HG02610 (cell line): ENCODE measurements at regions not wholly inside any gene's neighbourhood (a gene's known extent, or its start where the extent isn't known, plus 50 kb on each side); places are given as distances from the start of the nearest gene placed in this dataset.
"Not testable (repeated sequence)": the region's sequence is repeated elsewhere in the genome, so short reads cannot be mapped to it uniquely, and the experiment has no call there.

Experiments used
- ATAC-seq: cut with Tn5 transposase; IDR thresholded peaks from one replicate; pipeline ENCODE4 v1.9.1; 2021; ENCODE audit warnings: mild to moderate bottlenecking, moderate library complexity; ENCODE audit not compliant: unreplicated experiment

GRCh38 chr21:22253761-22254160 is 1255.6 kb downstream of the NCAM2 start:
- ATAC-seq, result no peak

- no peak for ATAC-seq
Measured at GRCh38 chr21:22258821-22259220, 1260.6 kb downstream of the NCAM2 start.

DNA sequence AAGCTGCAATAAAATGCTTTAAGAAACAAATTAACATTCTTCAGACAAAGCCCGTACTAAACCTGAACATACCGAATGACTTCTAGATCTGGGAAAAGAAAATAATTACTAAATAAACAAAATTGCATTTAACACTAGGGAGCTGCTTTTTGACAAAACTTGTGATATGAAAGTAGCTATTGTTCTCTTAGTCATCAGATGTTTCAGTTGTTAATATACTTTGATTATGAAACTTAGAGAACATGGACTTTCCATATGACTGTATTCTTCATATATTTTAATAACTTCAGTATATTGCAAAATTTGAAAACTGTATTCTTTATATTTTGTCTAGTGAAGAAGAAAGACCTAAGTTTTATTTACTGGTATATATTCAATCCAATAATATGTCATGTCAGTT is 1262.1 kb downstream of the NCAM2 start:
- no peak for ATAC-seq

- no peak for ATAC-seq
Measured at GRCh38 chr21:22263890-22264289, 1265.7 kb downstream of the NCAM2 start.

GRCh38 chr21:22277341-22277740 is 1279.1 kb downstream of the NCAM2 start:
- ATAC-seq, result no peak

DNA sequence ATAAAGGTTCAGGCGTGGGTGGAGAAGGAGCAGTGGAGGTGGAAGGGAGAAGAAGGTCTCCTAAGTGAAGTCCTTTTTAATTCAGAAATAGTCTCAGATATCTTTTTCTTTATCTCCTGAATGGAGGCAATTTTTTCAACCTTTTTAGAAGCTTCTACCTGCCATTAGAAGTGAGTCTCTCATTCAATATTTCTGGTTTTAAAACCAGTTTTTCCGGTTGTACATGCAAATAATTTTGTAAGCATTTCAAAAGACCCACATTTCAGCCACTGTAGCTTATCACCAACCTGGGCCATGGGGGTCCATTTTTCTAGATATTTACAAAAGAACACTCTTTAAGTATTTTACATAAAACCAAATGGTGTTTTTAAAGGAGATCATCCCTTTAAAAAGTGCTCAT is 1280.2 kb downstream of the NCAM2 start:
- no peak for ATAC-seq

GRCh38 chr21:22280851-22281250 is 1282.6 kb downstream of the NCAM2 start:
- ATAC-seq, result no peak

DNA sequence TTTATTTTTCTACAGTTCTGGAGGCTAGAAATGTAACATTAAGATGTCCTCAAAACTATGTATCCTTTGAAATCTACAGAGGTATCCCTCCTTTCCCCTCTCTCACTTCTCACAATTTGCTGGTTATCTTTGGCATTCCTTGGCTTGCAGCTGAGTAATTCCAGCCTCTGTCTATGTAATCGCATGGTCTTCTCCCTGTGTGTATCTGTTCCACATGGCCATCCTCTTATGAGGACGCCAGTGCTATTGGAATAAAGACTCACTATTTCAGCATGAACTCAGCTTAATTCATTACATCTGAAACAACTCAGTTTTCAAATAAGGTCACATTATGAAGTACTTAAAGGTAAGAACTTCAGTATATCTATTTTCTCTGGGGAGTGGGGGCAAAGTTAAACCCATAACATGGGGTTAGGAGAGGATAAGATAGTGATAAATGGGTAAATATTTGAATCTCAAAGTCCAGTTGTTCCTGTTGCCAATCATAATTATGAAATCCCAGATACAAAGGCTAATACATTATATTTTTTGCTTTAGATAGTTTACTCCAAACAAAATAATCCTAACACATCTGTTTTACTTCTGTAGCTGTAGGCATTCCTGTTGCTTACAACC is 1290.8 kb downstream of the NCAM2 start:
- no peak for ATAC-seq

- ATAC-seq, result no peak
Measured at GRCh38 chr21:22292144-22292543, 1293.9 kb downstream of the NCAM2 start.

- ATAC-seq, result no peak
Measured at GRCh38 chr21:22297575-22297974, 1299.4 kb downstream of the NCAM2 start.

DNA sequence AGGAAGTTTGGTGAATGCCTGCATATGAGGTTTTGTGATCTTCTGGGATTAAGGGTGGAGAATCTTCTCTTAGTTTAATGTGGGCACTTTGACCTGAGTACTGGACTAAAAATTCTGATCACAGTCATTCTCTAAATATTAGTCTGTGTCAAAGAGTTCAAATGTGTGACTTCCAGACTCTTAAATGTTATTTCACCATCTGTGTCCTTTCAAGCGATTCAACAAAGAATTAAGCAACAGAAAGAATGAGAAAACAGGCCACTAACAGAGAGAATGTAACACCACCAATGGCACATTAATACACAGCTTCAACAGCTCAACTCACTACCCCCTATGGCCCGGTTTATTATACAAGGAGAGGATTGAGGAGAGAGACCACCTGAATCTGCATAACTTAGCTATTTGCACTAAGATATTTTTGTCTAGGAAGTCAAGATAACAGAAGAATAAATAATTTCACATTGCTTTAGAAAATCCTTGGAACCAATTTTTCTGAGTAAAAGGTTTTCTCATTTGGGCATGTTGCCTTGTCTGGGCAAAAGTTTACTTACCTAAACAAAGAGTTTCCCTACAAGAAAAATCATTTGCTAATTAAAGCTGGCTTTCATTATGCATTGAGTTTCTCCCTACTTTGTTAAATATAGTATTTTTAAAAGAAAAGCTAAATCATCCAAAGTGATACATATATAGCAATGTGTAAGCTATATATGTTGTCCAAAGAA is 1313.7 kb downstream of the NCAM2 start:
- no peak for ATAC-seq

- no peak for ATAC-seq
Measured at GRCh38 chr21:22314963-22315362, 1316.8 kb downstream of the NCAM2 start.

DNA sequence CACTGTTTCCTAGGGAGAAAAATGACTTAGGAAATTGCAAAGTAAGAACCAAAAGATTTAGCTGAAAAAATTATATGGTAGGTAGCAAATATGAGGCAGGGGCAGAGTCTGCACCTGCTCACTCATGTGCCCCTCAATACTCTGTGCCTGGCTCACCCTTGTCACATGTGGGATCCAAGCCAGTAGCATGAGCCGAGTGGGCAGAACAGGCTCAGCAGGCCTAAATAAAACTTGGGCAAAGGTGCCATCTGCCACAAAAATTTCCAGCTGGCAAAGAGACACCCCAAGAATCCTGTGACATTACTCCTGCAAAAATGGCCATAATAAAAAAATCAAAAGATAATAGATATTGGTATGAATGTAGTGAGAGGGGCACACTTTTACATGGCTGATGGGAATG is 1321.2 kb downstream of the NCAM2 start:
- ATAC-seq, result no peak

GRCh38 chr21:22342889-22343288 is 1344.7 kb downstream of the NCAM2 start:
- no peak for ATAC-seq

DNA sequence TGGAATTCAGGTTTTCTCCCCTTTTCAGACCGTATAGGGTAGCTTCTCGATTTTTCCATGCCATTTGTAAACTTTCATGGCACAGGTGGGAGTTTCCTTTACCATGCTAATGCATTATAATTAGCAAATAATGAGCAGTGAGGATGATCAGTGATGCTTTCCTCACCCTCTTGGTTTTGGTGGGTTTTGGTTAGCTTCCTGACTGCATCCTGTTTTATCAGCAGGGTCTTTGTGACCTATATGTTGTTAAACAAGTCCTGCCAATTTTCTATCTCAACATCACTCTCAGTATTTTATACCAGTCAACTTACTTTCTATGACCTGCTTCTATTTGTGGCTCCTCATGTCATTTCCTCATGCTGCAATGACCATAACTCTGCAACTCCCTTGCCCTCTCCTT is 1345.1 kb downstream of the NCAM2 start:
- ATAC-seq, result no peak

DNA sequence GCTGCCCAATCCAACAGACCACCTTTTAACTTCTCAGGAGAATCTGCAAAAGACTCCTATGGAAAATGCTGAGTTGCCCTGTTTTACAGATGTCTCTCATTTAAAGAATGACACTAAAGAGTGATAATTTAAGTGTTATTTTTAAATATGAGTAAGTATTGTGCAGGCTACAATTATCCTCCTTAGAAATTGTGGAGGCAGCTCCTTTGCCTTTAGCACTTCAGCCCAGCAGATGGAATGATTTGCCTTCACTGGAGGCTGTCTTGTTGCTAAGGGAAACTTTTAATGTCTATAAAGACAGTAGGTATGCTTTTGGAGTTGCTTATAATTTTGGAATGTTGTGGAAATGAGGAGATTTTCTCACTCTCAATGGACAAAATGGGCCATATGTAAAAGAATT is 1345.5 kb downstream of the NCAM2 start:
- ATAC-seq, result no peak

- no peak for ATAC-seq
Measured at GRCh38 chr21:22345624-22346023, 1347.4 kb downstream of the NCAM2 start.

DNA sequence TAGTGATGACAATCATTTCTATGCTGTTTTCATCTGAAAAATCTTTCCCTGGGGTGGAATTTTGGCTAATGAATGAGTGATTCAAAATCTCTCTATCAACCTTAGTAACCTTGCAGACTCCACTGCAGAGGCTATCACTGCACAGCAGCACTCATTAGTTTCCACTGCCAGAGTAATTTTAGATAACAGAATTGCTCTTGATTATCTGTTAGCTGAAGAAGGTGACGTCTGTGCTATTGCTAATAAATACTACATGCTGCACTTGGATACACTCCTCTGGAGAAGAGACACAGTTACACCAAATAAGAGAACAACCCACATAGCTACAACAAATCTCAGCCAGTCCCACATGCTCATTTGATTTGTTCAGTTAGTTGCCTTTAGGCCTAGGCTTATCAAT is 1348.4 kb downstream of the NCAM2 start:
- ATAC-seq, result no peak

GRCh38 chr21:22351076-22351475 is 1352.9 kb downstream of the NCAM2 start:
- ATAC-seq, result no peak

- no peak for ATAC-seq
Measured at GRCh38 chr21:22352088-22352487, 1353.9 kb downstream of the NCAM2 start.

DNA sequence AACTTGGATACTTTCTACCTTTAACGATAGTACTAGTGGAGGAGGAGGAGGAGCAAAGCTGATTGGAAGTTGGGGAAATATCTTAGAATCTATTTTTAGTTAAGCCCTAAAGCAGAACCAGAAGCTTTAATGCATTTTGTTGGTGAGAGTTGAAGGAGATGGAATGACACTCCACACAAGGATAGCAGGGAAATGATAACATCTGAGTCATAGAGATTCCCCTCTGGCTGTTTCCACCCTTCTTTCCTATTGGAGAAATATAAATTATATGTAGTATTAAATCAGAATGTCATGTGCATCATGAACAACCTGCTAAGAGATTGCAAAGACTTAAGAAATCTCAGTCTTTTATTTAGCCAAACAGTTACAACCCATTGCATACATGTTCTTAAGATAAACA is 1357.7 kb downstream of the NCAM2 start:
- no peak for ATAC-seq

- ATAC-seq, result no peak
Measured at GRCh38 chr21:22356663-22357062, 1358.5 kb downstream of the NCAM2 start.

DNA sequence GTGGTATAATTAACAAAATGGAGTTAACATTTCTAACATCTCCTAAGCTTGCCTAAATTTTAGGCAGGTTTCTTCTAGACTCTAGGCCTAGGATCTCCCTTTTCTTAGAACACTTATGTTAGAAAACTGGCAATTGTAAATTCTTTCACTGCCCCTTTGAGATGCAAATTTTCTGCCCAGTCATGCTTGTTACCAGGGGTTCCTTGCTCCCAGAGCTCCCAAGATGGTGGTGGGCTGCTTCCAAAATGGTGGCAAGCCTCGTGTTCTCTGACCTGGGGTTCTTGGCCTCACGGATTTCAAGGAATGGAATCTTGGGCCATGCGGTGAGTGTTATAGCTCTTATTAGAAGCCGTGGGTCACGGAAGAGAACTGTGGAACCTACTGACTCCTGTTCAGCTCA is 1361.4 kb downstream of the NCAM2 start:
- not testable (repeated sequence) for ATAC-seq
